Breast epithelium (tissue), 4 donors: ENCODE measurements at regions not wholly inside any gene's neighbourhood (a gene's known extent, or its start where the extent isn't known, plus 50 kb on each side); places are given as distances from the start of the nearest gene placed in this dataset.

ENCODE experiments used
- DNase-seq, 2 donors: peaks; one replicate each; pipeline ENCODE4 v3.0.0-alpha.2; 2019; ENCODE audit warnings: low spot score in 2 of 2
- H3K27ac ChIP-seq, 2 donors: fragments of 200-600 bp; sonication (generic) in 1 of 2; one replicate each; pipeline ENCODE4 v1.5.1; 2016 to 2019; ENCODE audit warnings: mild to moderate bottlenecking in 1 of 2
- H3K27me3 ChIP-seq, 2 donors: fragments of 200-600 bp; sonication (generic) in 1 of 2; one replicate each; pipeline versions ENCODE4 v1.5.1 to v1.6.0; 2017 to 2019; ENCODE audit warnings: control low read depth in 1 of 2, mild to moderate bottlenecking in 1 of 2
- H3K36me3 ChIP-seq: fragments of 200-600 bp; one replicate; pipeline ENCODE4 v1.5.1; 2019
- H3K4me1 ChIP-seq, 2 donors: fragments of 200-600 bp; sonication (generic); one replicate each; pipeline ENCODE4 v1.5.1; 2016 to 2019; ENCODE audit warnings: control low read depth in 1 of 2
- H3K4me3 ChIP-seq, 3 donors: fragments of 200-600 bp; sonication (generic); 1 replicate in 2 of 3; 2 replicates in 1 of 3; pipeline ENCODE4 v1.5.1; 2016 to 2019; ENCODE audit warnings: mild to moderate bottlenecking in 3 of 3, moderate library complexity in 2 of 3
- H3K9me3 ChIP-seq, 2 donors: fragments of 200-600 bp; sonication (generic) in 1 of 2; one replicate each; pipeline ENCODE4 v1.5.1; 2016 to 2019; ENCODE audit warnings: control low read depth in 1 of 2
- POLR2A ChIP-seq: fragments of 450-650 bp; IDR thresholded peaks from one replicate; pipeline ENCODE4 v1.6.1; 2016; ENCODE audit warnings: antibody characterized with exemption, mild to moderate bottlenecking, moderate library complexity
- POLR2AphosphoS5 ChIP-seq, 3 donors: sonication (generic); formaldehyde crosslinking; IDR thresholded peaks; one replicate each; pipeline ENCODE4 v1.6.1; 2017; ENCODE audit warnings: antibody characterized with exemption in 3 of 3
- intact Hi-C: fragments of 100-400 bp; cut with DNase I; formaldehyde crosslinking; loops from one replicate; pipeline ENCODE4 v1.15.1; 2023; ENCODE audit warnings: low total_unique reads
- TF ChIP-seq, protein P1 (sequence below), 3 donors: fragments of 450-650 bp; IDR thresholded peaks; one replicate each; pipeline ENCODE4 v1.5.1; 2016 to 2017; ENCODE audit warnings: antibody characterized with exemption in 3 of 3, mild to moderate bottlenecking in 3 of 3, moderate library complexity in 3 of 3

DNA sequence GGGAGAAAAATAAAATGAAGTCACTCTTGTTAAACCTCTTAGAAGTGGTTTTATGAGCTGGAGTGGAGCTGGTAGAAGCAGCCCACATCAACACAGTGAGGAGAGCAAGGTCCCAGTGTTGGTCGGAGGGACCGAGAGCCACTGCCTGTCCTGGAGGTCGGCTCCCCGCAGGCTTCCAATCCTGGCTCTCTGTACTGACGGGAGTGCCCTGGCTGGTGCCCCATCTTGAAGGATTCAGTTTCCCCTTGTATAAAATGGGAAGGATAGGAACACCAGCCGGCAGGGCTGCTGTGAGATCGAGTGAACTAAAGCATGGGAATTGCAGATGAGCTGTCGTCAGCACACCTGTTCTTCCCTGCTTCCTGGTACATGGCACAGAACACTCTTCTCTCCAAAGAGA lies 104.3 kb upstream of the ID2 start:
- no peak for TF ChIP-seq POLR2AphosphoS5 (IDR thresholded peaks at IDR 0.05)
- TF ChIP-seq, protein P1, sequence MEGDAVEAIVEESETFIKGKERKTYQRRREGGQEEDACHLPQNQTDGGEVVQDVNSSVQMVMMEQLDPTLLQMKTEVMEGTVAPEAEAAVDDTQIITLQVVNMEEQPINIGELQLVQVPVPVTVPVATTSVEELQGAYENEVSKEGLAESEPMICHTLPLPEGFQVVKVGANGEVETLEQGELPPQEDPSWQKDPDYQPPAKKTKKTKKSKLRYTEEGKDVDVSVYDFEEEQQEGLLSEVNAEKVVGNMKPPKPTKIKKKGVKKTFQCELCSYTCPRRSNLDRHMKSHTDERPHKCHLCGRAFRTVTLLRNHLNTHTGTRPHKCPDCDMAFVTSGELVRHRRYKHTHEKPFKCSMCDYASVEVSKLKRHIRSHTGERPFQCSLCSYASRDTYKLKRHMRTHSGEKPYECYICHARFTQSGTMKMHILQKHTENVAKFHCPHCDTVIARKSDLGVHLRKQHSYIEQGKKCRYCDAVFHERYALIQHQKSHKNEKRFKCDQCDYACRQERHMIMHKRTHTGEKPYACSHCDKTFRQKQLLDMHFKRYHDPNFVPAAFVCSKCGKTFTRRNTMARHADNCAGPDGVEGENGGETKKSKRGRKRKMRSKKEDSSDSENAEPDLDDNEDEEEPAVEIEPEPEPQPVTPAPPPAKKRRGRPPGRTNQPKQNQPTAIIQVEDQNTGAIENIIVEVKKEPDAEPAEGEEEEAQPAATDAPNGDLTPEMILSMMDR (IDR thresholded peaks at IDR 0.05), result no peak
- TF ChIP-seq POLR2A, result no peak
- H3K36me3 ChIP-seq, result no peaks in the 10 kb centered on the region
- DNase-seq, result no peak
- H3K27me3 ChIP-seq, result no peaks in the 10 kb centered on the region
- H3K27ac ChIP-seq, result no peak overlapping the region
- intact Hi-C loops, result no loop called here
- H3K4me3 ChIP-seq, result no peak overlapping the region
- no peaks in the 10 kb centered on the region for H3K4me1 ChIP-seq
- H3K9me3 ChIP-seq, result no peaks in the 10 kb centered on the region

DNA sequence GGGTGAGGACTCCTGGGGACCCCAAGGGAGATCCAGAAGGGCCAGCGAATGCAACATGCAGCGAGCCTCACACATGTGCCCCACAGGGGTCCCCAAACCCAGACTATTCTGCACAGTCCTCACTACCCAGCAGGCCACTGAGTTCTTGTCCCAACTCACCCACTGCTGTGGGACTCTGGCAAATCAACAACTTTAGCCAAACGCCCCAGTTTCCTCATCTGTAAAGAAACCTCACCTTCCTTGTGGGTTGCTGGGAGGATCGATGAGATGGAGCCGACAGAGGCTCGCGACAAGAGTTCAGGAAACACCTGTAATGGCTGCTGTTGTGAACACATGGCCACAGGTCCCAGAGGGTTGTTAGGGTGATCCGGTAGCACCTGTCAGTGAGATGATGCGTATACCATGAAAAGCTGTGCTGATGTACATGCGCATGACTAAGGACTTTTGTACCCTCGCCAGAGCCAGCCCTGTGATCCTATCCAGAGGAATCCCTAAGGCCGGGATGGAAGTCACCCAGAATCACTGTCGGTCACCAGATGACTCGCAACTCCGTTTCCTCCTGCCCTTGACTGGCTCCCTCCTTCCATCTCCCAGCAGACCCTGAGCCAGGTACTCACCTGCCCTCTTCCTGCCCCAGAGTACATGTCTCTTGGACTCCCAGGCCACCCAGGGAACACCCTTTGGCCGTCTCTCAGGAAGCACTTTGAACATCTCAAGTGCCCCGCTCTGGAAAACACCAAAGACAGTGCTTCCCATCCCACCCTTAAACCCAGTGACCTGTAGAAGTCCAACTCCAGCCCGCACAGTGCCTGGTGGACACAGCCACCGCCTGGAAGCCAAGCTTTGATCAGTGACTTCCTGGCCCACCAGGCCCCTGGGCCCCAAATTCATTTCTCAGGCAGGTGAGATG lies 103.3 kb upstream of the ID2 start:
- no peak overlapping the region for H3K27ac ChIP-seq
- intact Hi-C loops, result no loop called here
- H3K4me1 ChIP-seq, result no peaks in the 10 kb centered on the region
- no peak for DNase-seq
- H3K4me3 ChIP-seq, result no peak overlapping the region
- H3K27me3 ChIP-seq, result no peaks in the 10 kb centered on the region
- no peaks in the 10 kb centered on the region for H3K36me3 ChIP-seq
- no peaks in the 10 kb centered on the region for H3K9me3 ChIP-seq
- TF ChIP-seq, protein P1 (IDR thresholded peaks at IDR 0.05), result no peak
- TF ChIP-seq POLR2A (no peak), POLR2AphosphoS5 (IDR thresholded peaks at IDR 0.05) (no peak)

DNA sequence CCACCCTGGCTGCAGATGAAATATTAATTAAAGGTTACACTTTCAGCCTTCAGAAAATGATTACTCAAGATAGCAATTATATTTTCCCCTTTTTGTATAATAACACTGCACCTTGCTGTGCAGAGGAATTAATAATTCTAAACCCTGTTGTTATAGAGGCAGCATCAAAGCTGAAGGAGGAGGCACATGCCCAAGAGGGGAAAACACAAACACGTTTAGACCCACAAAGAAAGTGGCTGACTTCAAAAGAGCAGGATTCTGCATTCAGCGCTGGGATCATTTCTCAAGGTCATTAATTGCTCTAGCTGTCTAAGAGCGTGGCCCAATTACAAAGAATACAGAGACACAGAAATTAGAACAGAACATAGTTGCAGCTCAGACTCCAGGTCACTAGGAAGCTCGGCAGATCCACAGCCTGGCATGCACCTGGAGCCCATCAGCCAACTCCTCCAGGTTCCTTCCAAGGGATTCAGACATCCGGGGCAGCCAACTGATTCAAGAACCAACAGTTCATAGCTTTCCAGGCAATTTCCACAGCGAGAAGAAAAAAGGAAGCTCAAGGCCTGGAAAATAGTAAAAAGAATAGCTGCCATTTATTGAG lies 102.3 kb upstream of the ID2 start:
- intact Hi-C loops, result no loop called here
- Histone ChIP-seq H3K4me3 (no peak overlapping the region), H3K36me3 (no peaks in the 10 kb centered on the region), H3K27me3 (no peaks in the 10 kb centered on the region), H3K27ac (no peak overlapping the region), H3K4me1 (no peaks in the 10 kb centered on the region), H3K9me3 (no peaks in the 10 kb centered on the region)
- DNase-seq, result no peak
- TF ChIP-seq POLR2AphosphoS5 (IDR thresholded peaks at IDR 0.05) (no peak), POLR2A (no peak)
- TF ChIP-seq, protein P1 (IDR thresholded peaks at IDR 0.05), result no peak

DNA sequence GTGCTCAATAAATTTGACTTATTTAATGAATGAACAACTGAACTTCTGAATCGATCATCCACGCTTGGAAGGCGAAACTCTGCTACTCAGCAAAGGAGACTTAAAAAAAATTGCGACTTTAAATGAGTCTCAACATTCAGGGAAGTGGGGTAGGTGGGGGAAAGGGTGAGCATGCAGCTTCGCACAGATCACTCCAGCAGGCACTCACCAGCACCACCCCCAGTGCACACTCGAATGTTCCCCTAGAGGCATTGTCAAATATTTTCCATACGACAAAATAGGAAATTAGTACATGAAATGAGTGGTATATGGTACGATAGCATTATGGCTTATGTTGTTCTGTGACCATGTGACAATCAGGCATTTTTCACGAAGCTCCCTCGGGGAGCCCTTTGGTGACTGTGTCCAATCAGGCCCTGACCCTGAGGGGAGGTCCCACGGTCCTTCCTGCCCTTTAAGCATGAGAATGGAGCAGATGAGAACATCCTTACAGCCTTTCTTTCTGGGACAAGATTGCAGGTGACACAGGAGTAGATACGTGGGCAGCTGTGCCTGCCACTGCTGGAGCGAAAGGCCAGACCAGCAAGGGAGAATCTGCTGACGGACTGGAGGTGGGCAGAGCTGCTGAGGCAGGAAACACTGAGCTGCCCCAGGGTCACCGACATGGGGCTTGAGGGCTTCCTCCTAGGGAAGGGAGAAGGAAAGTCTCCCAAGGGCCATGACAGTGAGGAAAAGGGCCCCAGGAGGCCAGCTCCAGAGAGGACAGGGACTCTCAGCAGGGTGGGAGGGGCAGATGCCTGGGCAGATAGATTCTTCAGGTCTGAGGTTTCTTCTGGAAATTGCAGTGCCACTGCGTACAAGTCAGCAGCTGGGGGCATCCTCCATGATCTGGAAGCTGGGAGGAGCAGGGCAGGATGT lies 101.3 kb upstream of the ID2 start:
- Histone ChIP-seq H3K27me3 (no peaks in the 10 kb centered on the region), H3K36me3 (no peaks in the 10 kb centered on the region), H3K9me3 (no peaks in the 10 kb centered on the region), H3K4me3 (no peak overlapping the region), H3K27ac (no peak overlapping the region), H3K4me1 (no peaks in the 10 kb centered on the region)
- intact Hi-C loops, result no loop called here
- no peak for DNase-seq
- no peak for TF ChIP-seq POLR2A
- TF ChIP-seq POLR2AphosphoS5 (IDR thresholded peaks at IDR 0.05), result no peak
- TF ChIP-seq, protein P1 (IDR thresholded peaks at IDR 0.05), result no peak
